ENCODE measurements at regions not wholly inside any gene's neighbourhood (a gene's known extent, or its start where the extent isn't known, plus 50 kb on each side); places are given as distances from the start of the nearest gene placed in this dataset.
"Not testable (repeated sequence)": the region's sequence is repeated elsewhere in the genome, so short reads cannot be mapped to it uniquely, and the experiment has no call there.

DNA sequence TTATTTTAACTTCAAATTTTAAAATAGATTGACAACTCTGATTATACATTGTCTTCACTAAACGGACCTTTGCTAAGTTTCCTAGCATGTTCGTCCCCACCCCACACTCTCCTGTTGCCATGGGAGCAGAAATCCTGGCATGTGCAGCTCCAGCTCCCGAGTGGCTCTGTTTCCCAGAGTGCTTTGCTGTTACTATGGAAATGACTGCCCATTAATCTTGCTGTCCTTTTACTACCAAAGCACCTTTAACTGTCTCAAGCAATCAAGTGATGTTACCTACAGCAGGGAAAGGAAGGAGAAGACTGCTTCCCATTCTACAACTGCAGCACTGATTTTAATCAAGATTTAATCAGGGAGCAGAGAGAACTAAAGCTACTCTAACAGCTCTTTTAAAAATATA lies 212.0 kb upstream of the KIF2A start:
- no peak for DNase-seq (ENCODE audit: low read depth in 3 of 3)

DNA sequence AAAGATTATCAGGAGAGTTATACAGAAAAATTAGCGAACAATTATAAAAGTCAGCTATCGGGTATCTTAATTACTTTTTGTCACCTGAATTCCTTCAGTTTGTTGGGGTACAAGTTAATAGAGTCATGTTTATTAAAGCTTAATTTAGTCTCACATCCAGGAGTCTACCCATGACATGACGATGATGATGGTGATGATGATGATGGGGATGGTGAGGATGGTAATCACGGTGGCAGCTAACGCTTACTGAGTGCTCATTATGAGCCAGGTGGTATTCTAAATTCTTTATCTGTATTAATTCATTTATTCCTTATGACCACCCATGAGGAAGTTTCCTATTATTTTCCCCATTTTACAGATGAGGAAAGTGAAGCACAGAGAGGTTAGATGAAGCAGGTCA lies 208.6 kb upstream of the KIF2A start:
- DNase-seq (ENCODE audit: low read depth in 3 of 3) = no peak

DNA sequence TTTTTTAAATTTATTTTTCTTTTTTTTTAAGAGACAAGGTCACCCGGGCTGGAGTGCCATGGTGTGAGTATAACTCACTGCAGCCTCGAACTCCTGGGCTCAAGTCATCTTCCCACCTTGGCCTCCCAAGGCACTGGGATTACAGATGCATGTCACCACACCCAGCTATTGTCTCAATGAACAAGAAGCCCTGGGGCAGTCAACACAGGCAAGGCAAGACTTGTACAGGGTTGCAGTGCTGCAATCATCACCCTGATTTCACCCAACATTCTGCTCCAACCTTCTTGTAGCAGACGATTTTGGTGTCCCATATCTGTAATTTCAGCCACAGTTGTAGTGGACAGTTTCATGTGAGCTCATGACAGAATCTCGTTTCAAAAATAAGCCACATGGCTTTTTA lies 205.8 kb upstream of the KIF2A start:
- no peak for DNase-seq (ENCODE audit: low read depth in 3 of 3)

DNA sequence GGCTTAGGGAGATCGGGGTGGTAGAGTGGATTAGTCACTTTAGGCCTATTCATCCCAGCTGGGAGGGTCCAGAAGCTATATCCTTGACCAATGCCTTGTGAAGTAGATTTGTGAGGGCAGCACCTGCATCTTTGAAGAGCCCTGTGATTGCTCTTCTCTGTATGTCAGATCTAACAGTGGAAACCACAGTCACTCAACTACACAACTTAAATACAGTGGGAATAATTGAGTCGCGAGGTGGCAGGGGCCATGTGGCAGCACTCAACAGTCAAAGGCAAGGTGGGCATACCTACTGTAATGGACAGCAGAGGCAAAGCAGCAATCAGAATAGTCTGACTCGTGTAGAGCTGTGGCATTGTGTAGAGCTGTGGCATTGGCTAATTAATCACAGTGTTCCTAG lies 202.1 kb upstream of the KIF2A start:
- not testable (repeated sequence) for DNase-seq (ENCODE audit: low read depth in 3 of 3)

DNA sequence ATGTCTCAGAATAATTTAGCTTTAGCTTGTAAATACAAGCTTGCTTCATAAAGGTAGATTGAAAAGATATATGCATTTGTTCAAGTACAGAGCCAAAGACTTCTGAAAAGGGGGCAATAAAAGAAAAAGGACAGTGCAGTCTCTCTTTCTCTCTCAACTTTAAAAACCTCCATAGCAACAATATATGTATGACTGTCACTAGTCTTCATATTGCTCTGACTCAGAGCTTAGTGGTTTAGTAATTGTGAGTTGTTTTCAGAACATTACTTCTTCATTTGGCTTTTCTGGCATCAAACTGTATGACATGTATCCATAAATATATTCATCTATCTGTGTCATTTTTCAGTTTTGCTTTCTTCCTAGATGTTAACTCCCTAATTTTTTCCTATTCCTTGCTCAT lies 194.6 kb upstream of the KIF2A start:
- DNase-seq (ENCODE audit: low read depth in 3 of 3) = no peak

DNA sequence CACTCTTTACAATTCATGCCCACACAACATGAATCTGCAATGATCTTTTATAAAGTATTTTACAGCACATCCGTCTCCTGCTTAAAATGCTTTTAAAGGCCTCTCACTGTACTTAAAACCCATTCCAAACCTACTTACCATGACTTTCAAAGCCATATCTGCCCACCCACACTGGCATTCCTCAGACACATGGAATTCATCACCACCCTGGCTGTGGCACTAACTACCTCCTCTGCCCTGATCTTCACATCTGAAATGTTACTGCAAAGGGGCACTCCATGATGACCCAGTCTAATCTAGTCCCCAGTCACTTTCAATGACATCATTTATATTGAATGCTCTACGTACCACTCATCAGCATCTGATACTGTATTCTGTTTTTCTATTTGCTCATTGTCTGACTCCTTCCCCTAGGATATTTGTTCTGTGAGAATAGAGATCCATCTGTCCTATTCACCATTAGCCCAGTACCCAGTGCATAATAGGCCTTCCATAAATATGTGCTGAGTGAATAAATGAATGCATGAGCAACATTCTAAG lies 193.2 kb upstream of the KIF2A start:
- DNase-seq (ENCODE audit: low read depth in 3 of 3) = no peak

DNA sequence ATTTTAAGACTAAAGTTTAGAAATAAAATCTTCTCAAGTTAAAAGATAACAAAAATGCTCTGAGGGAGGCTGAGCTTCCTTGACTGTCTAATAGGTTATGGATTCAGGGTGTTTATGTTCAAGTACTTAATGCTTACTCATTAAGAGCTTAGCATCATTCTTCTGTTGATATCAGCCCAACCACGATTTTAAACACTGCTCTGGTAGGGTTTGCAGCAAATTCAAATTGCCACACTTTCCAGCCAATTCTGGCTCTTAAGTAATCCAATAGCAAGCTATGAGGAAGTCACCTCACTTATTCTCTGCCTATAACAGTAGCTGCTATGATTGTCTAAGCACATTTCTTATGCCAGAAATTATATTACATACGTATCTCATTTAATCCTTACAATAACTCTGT lies 191.0 kb upstream of the KIF2A start:
- no peak for DNase-seq (ENCODE audit: low read depth in 3 of 3)

DNA sequence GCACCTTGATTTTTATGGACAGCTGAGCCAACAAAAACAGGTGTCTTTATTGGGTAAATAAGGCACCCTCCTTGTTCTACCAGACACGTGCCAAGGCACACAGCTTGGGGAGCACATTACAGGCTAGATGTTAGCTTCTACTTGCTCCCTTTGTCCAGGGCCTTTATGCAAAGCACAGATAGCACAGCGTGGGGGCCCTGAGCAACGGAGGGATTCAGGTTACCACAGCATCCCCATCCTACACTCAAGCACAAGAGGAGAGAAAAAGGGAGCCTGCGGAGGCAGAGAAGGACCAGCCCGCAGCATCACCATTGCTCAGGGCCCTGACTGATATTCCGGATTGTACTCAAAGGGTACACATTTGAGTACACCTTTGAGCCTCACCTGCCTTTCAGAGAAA lies 181.7 kb upstream of the KIF2A start:
- no peak for DNase-seq (ENCODE audit: low read depth in 3 of 3)

DNA sequence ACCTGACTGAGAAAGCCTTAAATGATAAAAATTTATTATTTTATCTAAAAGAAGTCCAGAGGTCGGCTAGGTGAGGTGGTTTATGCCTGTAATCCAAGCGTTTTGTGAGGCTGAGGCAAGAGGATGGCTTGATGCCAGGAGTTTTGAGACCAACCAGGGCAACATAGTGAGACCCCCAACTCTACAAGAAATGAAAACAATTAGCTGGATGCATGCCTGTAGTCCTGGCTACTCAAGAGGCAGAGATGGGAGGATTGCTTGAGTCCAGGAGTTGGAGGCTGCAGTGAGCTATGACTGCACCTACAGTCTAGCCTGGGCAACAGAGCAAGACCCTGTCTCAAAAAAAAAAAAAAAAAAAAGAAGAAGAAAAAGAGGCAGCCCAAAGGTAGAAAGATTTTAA lies 179.9 kb upstream of the KIF2A start:
- DNase-seq (ENCODE audit: low read depth in 3 of 3) = no peak

DNA sequence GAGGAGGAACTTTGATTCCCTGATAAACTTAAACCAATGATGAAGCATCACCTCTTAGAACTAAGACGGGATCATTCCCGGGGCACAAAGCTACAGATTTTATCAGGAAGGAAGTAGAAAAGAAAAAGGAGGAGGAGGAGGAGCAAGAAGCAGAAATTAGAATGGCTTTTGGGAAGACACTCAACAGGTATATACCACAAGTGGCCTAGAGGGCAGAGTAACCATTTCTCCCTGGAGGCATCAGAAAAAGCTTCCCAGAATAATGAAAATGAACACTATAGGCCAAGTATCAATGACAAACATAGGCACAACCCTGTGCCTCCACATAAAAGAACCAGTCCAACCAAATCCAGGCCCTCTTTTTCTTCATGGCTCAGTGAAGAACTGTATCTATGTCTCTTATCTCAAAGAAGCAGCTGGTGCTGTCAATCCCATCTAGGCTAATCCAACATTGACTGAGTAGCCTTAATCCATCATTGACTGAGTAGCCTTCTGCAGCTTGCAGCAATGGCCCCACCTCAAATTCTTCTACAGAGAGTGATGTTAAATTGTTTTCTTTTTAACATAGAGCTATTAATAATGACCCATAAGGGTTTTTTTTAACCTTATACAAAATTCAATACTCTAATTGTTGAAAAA lies 178.8 kb upstream of the KIF2A start:
- DNase-seq (ENCODE audit: low read depth in 3 of 3) = no peak

DNA sequence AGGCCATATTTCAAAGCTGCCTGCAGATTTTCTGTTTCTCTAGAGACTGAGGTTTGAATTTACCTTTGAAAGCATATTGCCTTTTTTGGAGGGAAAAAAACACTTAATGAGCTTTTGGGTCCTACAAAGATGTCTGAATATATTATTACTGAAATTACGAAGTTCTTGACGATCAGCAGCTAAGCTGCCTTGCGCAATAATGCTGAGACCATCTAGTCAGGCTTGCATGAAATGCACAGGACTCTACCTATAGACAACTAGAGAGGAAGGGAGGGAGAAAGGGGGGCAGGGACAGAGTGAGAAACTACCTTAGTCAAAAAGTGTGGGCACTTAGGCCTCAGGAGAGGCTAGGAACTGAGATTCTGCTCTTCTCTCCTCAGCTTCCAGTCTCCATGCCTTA lies 175.9 kb upstream of the KIF2A start:
- DNase-seq (ENCODE audit: low read depth in 3 of 3) = no peak

DNA sequence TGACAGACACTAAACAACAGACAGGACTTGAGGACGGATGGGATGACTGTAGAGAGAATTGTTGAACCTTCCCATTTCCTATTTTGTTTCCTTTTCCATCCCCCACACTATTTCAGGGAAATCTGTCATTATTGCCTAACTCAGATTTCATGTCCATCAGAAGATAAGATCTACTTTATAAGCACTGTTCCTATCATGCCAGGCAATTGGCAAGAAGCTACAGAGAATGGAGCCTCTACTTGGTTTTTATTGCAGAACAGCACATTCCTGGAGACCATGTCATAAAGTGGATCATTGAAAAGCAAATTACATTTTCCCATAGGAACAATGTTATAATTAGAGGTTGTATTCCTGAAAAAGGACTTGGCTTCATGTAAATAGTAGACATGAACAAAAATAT lies 173.7 kb upstream of the KIF2A start:
- no peak for DNase-seq (ENCODE audit: low read depth in 3 of 3)

DNA sequence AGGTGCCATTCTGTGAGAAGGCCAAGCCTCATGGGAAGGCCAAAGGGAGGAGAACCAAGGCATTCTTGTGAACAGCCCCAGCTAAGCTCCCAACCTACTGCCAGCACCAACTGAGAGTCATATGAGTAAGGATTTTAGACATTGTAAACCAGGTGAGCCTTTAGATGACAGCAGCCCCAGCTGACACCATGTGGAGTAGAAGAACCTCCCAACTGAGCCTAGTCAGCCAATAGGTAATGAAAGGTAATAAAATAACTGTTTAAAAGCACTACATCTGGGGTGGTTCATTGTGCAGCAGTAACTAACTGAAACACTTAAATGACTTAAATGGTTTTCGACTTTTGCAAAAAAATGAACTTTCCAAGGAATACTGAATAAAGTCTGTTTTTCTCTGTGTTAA lies 172.6 kb upstream of the KIF2A start:
- no peak for DNase-seq (ENCODE audit: low read depth in 3 of 3)

DNA sequence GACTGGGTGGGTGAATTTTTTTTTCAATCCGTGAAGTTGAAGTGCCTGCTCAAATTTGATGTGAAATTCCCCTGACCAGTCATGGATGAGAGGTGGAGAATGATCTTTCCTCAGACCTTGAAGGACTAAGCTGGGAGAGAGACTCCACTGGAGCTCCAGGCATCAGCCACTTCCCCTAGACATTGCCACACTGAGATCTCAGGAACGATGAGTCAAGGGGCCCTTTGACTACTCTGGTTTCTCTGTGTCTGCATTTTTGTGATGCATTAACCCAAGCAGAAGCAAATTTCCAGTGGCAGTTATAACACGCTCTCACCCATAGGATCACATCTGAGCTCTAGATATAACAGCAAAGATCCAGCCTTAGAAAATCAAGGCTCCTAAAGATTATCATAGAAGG lies 171.2 kb upstream of the KIF2A start:
- DNase-seq (ENCODE audit: low read depth in 3 of 3) = no peak

DNA sequence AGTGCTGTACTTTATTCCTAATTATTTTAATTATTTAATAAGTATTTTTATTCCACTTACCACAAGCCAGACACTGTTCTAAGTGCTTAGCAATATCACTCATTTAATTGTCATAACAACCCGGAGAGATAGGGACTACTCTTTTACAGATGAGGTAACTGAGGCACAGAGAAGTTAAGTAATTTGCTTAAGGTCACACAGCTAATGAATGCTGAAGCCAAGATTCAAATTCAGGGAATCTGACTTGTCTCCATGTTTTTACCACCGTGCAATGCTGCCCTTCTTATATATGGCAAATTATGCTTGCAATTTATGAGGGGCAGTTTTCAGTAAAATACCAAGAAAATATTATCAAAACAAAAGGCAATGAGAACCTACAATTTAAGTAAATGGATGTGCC lies 168.4 kb upstream of the KIF2A start:
- no peak for DNase-seq (ENCODE audit: low read depth in 3 of 3)

DNA sequence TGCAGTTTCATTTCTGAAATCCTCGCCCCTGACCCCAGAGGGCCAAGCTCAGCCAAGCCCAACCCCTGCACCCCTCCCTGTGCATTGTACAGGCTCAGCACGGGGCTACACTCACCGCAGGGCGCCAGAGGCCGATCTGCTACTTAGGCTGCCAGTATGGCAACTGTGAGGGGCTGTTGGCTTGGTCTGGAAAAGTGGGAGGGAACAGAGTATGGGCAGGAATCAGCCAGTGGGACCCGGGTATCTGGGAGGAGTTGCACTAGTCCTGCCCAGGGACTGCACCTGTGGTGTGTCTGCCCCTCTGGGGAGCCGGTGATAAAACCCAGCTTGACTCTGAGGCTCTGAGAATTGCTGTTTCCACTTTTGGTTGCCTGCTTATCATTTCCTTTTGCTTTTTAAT lies 167.4 kb upstream of the KIF2A start:
- DNase-seq (ENCODE audit: low read depth in 3 of 3) = no peak

DNA sequence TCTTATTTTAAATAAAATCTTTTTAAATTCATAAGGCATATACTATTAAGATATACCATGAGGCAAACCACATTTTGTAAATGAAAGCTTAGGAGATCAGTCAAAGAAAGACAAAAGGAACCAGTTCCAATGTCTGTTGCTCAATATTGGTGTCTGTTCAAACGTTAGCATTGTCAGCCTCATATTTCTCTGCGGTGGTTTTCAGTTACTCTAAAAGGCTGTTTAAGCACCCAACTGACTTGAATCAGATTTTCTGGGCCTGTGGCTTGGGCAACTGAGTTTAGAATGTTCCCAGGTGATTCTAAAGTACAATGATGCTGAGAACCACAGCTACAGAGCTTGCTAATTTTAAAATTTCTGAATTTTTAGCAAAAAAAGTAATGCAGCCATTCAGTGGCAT lies 166.3 kb upstream of the KIF2A start:
- no peak for DNase-seq (ENCODE audit: low read depth in 3 of 3)

DNA sequence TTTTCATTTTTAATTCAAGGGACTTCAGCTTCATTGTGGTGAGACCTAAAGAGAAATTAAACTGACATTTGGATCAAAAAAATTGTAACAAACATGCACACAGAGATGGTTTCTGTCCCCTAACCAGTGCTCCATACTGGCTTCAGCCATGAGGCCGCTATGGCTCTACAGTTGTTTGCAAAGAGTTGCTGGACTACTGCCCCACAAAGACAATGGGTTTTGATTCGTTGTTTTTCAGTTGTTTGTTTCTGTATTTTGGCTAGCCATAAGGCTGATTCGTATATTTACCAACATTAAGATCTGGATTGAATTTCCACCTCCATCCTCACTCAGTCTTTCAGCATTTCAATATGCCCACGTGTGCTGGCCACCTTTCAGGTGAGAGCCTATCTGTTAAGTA lies 163.7 kb upstream of the KIF2A start:
- no peak for DNase-seq (ENCODE audit: low read depth in 3 of 3)

DNA sequence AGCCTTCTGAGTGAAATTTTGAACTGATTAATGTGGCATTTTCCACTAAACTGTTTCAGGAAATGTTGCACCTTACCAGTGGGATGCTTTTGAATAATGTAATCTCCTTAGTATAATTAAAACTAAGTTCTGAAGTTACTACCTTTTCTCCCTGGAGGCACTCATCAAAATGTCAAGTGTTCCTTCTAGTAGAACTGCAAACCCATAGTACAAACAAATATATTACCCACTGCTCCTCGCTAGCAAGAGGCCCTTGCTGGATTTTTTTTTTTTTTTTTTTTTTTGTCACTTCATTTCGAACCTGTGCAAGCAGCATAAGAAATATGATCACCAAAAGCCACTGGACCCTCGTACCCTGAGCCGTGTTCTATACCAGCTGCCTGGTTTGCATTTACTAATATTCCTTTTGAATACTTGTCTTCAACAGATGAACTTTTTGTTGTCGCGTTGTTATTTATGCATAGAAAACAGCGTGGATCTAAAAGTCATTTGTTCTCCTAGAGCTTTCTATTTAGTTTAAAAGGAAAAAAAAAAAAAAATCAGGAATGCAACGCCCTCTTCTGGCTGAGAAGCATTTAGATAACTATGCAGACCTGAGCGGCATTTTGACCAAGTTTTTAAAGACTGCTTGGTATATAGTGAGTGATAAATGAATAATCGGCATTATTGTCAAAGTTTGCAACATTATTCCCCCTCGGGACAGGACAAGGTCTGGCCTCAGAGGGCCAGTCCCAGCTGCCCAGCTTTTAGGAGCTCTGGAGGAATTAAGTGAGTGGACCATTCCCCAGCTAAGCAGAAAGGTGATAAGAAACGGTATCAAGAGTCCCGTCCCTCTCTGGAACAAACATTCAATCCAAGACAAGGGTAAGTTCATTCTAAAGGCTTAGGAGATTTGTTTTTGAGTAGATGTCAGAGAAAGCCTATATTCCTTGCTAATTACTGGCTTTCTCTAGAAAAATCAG lies 162.5 kb upstream of the KIF2A start:
- DNase-seq (ENCODE audit: low read depth in 3 of 3) = no peak

DNA sequence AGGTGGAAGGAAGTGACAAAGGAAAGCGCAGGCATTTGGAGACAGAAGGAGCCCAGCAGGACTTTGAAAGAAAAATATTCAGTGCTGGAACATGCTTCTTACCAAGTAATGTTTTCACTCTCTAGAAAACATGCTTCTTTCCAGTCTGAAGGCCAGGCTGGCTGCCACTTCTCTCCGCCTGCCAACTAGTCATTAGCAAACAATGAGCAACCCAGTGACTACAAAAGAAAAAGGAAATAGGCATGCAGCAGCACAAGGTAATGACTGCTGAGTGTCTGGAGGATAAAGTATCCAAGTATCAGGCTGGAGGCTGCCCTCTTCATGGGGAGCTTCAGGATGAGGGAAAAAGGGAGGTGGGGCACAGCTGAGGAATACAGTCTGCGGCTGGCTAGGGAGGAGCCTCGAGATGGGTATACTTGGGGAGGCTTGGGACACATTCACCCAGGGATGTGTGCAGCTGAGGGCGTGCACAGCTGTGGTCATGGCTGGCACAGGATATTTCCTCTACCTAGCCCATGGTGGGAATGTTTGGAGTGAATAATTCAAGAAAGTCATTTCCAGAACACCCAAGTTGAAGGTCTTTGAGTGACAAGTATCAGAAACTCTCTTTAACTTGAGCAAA lies 161.5 kb upstream of the KIF2A start:
- no peak for DNase-seq (ENCODE audit: low read depth in 3 of 3)

DNA sequence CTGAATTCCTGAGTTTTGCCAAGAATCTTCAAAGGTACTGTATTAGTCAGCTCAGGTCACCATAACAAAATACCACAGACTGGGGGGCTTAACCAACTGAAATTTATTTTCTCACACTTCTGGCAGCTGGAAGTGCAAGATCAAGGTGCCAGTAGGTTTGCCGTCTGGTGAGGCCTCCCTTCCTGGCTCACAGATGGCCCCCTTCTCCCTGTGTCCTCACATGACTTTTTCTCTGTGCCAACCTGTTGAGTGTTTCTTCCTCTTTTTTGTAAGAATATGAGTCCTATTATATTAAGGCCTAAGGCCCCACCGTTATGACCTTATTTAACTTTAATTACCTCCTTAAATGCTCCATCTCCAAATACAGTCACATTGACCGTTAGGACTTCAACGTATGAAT lies 156.1 kb upstream of the KIF2A start:
- no peak for DNase-seq (ENCODE audit: low read depth in 3 of 3)

DNA sequence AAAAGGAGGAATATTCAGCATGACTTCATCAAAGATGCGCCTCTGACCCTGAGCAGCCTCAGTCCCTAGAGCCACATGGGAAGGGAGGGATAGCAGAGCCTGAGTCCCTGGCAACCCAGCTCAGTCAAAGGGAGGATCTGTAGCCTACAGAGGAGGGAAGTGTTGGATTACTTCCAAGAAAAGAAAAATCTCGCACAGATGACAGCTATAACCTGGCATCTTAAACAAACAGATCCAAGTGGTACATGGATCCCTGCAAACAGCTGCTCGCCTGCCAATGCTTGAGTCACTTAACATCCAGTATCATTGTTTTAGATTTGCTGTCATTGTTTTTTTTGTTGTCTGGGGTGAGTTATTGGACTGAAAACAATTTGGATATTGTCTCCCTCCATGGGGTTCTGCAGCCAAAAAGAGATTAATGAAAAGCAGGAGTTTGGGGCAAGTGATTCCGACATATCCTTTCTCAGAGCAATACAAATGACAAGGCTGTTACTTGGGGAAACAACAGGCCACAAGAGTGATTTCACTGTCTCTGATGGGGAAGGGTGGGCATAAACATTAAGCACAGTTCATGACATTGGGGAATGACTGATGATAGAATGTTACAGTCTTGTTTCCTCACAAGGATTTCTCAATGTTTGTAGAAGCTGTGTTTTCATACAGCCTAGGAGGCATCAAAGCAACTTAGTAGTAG lies 153.5 kb upstream of the KIF2A start:
- no peak for DNase-seq (ENCODE audit: low read depth in 3 of 3)

All from stimulated activated CD4-positive, alpha-beta T cell treated with anti-CD3 and anti-CD28 coated beads, TNF-alpha, amount 100 ng/mL, for 48 hours (primary cell).